ENCODE measurements at regions not wholly inside any gene's neighbourhood (a gene's known extent, or its start where the extent isn't known, plus 50 kb on each side); places are given as distances from the start of the nearest gene placed in this dataset.

- no peak for TF ChIP-seq EZH2 (IDR thresholded peaks at IDR 0.05)
- TF ChIP-seq CTCF (IDR thresholded peaks at IDR 0.05), result no peak
Measured at GRCh38 chr6:8229915-8230756, 127.8 kb upstream of the EEF1E1 start.

Measured in neural progenitor cell (in vitro differentiated cells).